ENCODE measurements at regions not wholly inside any gene's neighbourhood (a gene's known extent, or its start where the extent isn't known, plus 50 kb on each side); places are given as distances from the start of the nearest gene placed in this dataset.
A peak's percentile ranks its signal among the peaks of the same experiment; 100 is the strongest.
"Not testable (repeated sequence)": the region's sequence is repeated elsewhere in the genome, so short reads cannot be mapped to it uniquely, and the experiment has no call there.

DNA sequence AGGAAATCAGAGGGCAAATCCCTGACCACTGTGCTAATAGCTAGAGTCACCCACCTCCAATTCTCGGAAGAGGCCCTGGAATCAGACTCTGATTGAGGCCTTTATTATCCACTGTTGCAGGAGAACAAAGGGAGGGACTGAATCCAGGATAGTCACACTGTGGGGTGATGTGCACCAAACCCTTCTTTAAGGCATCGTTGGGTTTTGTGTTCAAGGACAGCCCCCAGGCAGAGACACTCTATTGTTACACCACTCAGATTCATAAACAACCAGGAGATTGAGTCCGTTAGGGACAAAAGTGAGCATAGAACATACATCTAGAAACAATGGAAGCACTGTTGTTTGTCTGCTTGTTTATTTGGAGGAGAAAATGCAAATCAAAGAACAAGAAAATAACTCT, 124.6 kb upstream of the TBCA start:
- no peak overlapping the region for H3K4me3 ChIP-seq
- H3K27ac ChIP-seq = no peak overlapping the region
- ATAC-seq (ENCODE audit: insufficient number of reproducible peaks, low FRiP score, low read depth) (no peak), DNase-seq (ENCODE audit: low spot score) (no peak)
- no peaks in the 10 kb centered on the region for H3K9me3 ChIP-seq
- no peaks in the 10 kb centered on the region for H3K36me3 ChIP-seq
- H3K27me3 ChIP-seq (replicated peaks; ENCODE audit: insufficient read depth) = no peaks in the 10 kb centered on the region
- TF ChIP-seq, protein P1, sequence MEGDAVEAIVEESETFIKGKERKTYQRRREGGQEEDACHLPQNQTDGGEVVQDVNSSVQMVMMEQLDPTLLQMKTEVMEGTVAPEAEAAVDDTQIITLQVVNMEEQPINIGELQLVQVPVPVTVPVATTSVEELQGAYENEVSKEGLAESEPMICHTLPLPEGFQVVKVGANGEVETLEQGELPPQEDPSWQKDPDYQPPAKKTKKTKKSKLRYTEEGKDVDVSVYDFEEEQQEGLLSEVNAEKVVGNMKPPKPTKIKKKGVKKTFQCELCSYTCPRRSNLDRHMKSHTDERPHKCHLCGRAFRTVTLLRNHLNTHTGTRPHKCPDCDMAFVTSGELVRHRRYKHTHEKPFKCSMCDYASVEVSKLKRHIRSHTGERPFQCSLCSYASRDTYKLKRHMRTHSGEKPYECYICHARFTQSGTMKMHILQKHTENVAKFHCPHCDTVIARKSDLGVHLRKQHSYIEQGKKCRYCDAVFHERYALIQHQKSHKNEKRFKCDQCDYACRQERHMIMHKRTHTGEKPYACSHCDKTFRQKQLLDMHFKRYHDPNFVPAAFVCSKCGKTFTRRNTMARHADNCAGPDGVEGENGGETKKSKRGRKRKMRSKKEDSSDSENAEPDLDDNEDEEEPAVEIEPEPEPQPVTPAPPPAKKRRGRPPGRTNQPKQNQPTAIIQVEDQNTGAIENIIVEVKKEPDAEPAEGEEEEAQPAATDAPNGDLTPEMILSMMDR (IDR thresholded peaks at IDR 0.05) = no peak
- no peaks in the 10 kb centered on the region for H3K4me1 ChIP-seq (ENCODE audit: control insufficient read depth in 1 of 2, low read depth in 2 of 2)

DNA sequence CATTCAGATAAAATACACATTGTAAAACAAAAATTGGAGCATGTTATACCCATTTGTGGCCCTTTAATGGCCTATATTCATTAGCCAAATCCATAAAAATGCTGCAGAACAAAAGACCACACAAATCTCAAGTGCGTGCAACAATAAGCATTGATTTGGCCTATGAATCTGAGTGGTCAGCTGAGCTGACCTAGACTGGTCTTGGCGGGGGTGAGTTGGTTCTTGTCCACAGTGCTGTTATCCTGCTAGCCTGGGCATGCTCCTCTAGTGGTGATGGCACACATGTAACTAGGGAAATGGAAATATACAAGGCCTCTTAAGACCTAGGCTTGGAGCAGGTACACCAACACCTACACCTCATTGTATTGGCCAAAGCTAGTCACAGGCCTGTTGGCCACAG, 122.2 kb upstream of the TBCA start:
- DNase-seq (ENCODE audit: low spot score) (no peak), ATAC-seq (ENCODE audit: insufficient number of reproducible peaks, low FRiP score, low read depth) (no peak)
- H3K4me3 ChIP-seq = no peak overlapping the region

DNA sequence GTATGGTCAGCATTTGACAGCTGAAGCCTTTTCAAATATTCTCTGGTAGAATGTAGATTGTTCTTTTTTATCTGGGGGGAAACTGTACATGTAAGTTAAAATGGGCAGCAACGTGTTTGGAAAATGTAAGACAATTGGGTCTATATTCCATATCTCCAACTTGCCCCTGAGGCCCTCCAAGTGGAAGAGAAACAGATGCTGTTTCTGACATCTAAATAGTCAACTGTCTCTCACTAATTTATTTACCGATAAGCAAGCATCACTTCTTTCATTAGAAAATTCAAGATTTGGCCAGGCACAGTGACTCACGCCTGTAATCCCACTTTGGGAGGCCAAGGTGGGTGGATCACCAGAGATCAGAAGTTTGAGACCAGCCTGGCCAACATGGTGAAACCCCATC, 120.2 kb upstream of the TBCA start:
- H3K36me3 ChIP-seq = no peaks in the 10 kb centered on the region
- no peak overlapping the region for H3K4me3 ChIP-seq
- no peaks in the 10 kb centered on the region for H3K27me3 ChIP-seq (replicated peaks; ENCODE audit: insufficient read depth)
- H3K4me1 ChIP-seq (ENCODE audit: control insufficient read depth in 1 of 2, low read depth in 2 of 2) = no peaks in the 10 kb centered on the region
- no peak for DNase-seq (ENCODE audit: low spot score)
- H3K27ac ChIP-seq = no peak overlapping the region
- TF ChIP-seq, protein P1 (IDR thresholded peaks at IDR 0.05) = no peak
- H3K9me3 ChIP-seq = no peaks in the 10 kb centered on the region
- ATAC-seq (ENCODE audit: insufficient number of reproducible peaks, low FRiP score, low read depth) = no peak

More for the DNA sequence above, 122.2 kb upstream of the TBCA start:
- TF ChIP-seq, protein P1 (IDR thresholded peaks at IDR 0.05) = no peak
- Histone ChIP-seq H3K27ac (no peak overlapping the region), H3K9me3 (no peaks in the 10 kb centered on the region), H3K4me1 (ENCODE audit: control insufficient read depth in 1 of 2, low read depth in 2 of 2) (no peaks in the 10 kb centered on the region), H3K27me3 (replicated peaks; ENCODE audit: insufficient read depth) (no peaks in the 10 kb centered on the region), H3K36me3 (no peaks in the 10 kb centered on the region)

DNA sequence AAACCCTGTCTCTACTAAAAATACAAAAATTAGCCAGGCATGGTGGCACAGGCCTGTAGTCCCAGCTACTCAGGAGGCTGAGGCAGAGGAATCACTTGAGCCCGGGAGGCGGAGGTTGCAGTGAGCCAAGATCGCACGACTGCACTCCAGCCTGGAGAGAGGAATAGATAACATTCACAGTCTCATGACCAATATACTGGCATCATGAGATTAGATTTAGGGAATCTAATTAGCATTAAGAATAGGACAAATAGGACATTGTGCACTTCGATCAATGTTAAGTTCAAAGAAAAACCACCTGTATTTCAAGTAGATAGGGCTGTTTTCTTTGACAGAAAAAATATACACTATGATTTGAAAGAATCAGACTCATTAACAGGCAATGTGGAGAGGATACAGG, 118.0 kb upstream of the TBCA start:
- not testable (repeated sequence) for H3K4me1 ChIP-seq (ENCODE audit: control insufficient read depth in 1 of 2, low read depth in 2 of 2); H3K27me3 ChIP-seq (replicated peaks; ENCODE audit: insufficient read depth); H3K9me3 ChIP-seq; H3K27ac ChIP-seq; H3K36me3 ChIP-seq; H3K4me3 ChIP-seq; DNase-seq (ENCODE audit: low spot score); ATAC-seq (ENCODE audit: insufficient number of reproducible peaks, low FRiP score, low read depth)

DNA sequence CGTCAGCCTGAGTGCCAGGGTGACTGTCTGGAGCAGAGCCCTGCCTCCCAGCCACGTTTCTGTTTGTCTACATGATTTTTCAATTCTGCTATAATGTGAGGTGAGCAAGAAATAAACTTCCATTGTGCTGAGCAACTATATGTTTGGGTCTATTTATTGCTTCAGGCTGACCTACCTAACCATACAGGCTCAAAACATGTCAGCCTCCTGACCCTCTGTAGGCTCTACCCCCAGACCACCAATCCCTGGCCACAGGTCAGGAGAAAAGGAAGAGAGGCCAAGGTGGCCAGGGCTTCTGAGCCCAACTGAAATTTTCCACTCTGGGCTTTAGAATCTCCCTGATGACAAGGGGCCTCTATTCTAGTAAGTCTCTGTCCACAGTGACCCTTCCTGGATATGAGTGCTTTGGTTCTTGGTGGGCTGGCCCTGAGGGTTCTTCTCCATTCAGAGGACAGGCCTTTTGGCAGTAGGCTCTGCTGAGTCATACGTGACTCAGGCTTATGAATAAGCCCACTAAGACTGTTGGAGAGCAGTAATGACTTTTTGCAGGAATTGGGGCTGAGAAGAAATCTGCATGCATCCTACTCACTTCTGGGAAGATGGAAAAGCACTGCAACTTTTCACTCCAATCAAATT, 117.2 kb upstream of the TBCA start:
- H3K4me1 ChIP-seq (ENCODE audit: control insufficient read depth in 1 of 2, low read depth in 2 of 2) = no peaks in the 10 kb centered on the region
- peak; percentile 45 for DNase-seq (ENCODE audit: low spot score)
- peak; percentile 57 for ATAC-seq (ENCODE audit: insufficient number of reproducible peaks, low FRiP score, low read depth)
- H3K27ac ChIP-seq = no peak overlapping the region
- no peaks in the 10 kb centered on the region for H3K36me3 ChIP-seq
- TF ChIP-seq, protein P1 (IDR thresholded peaks at IDR 0.05) = no peak
- no peaks in the 10 kb centered on the region for H3K27me3 ChIP-seq (replicated peaks; ENCODE audit: insufficient read depth)
- H3K4me3 ChIP-seq = no peak overlapping the region
- no peaks in the 10 kb centered on the region for H3K9me3 ChIP-seq

Data from thoracic aorta (tissue), 2 donors.